ENCODE measurements at regions not wholly inside any gene's neighbourhood (a gene's known extent, or its start where the extent isn't known, plus 50 kb on each side); places are given as distances from the start of the nearest gene placed in this dataset.

GRCh38 chr2:9071584-9072124, 68.2 kb upstream of the MBOAT2 start:
- Histone ChIP-seq H3K9me3 (replicated peaks; ENCODE audit: control insufficient read depth, insufficient read depth, low read length) (no peaks in the 10 kb centered on the region), H3K27me3 (ENCODE audit: control insufficient read depth in 2 of 2, insufficient read depth in 2 of 2, low read length in 2 of 2) (no peaks in the 10 kb centered on the region), H4K20me1 (replicated peaks; ENCODE audit: control insufficient read depth, extremely low read depth, insufficient read depth, low read length) (no peaks in the 10 kb centered on the region), H3K4me3 (replicated peaks in 1 of 3; ENCODE audit: insufficient read depth in 1 of 3, low read depth in 1 of 3, low read length in 3 of 3) (no peak overlapping the region), H2AFZ (ENCODE audit: low read depth, low read length) (no peak overlapping the region), H3K36me3 (ENCODE audit: control insufficient read depth in 2 of 2, extremely low read depth in 1 of 2, insufficient read depth in 2 of 2, low read length in 2 of 2) (no peaks in the 10 kb centered on the region), H3K9ac (replicated peaks; ENCODE audit: extremely low read depth, insufficient read depth, low read length) (no peak overlapping the region), H3K4me2 (ENCODE audit: insufficient read depth, low read length) (no peak overlapping the region), H3K27ac (ENCODE audit: insufficient read depth, low read depth, low read length) (no peak overlapping the region), H3K9me1 (replicated peaks; ENCODE audit: control insufficient read depth, extremely low read depth, insufficient read depth, low read length) (no peaks in the 10 kb centered on the region), H3K79me2 (ENCODE audit: control insufficient read depth, insufficient read depth, low read length) (no peaks in the 10 kb centered on the region), H3K4me1 (ENCODE audit: control insufficient read depth, extremely low read depth, insufficient read depth, low read length) (peaks cover 4% of the 10 kb centered on the region)
- TF ChIP-seq GATA2 (IDR thresholded peaks at IDR 0.05; ENCODE audit: insufficient read depth, insufficient read length, low read depth, low read length) (no peak), FOS (IDR thresholded peaks at IDR 0.05; ENCODE audit: borderline replicate concordance, insufficient read depth, low read length) (no peak), JUN (IDR thresholded peaks at IDR 0.05; ENCODE audit: borderline replicate concordance, insufficient read depth, insufficient read length, low read depth) (no peak), POLR2AphosphoS5 (IDR thresholded peaks at IDR 0.05; ENCODE audit: insufficient read depth, low read depth, low read length) (no peak), MYC (IDR thresholded peaks at IDR 0.05; ENCODE audit: low read depth, low read length) (no peak), POLR2A (IDR thresholded peaks at IDR 0.05; ENCODE audit: low read depth, low read length) (no peak), EZH2 (IDR thresholded peaks at IDR 0.05; ENCODE audit: borderline replicate concordance, low read depth, low read length, severe bottlenecking) (no peak), CTCF (IDR thresholded peaks at IDR 0.05; ENCODE audit: extremely low read depth in 1 of 2, insufficient read depth in 1 of 2, low read depth in 1 of 2, low read length in 2 of 2) (no peak)
- TF ChIP-seq, protein P1, sequence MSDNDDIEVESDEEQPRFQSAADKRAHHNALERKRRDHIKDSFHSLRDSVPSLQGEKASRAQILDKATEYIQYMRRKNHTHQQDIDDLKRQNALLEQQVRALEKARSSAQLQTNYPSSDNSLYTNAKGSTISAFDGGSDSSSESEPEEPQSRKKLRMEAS (IDR thresholded peaks at IDR 0.05; ENCODE audit: insufficient read depth, insufficient read length), result no peak
- BruUV-seq (replicated peaks), result no TSS peak
- DNase-seq (ENCODE audit: low read depth, low spot score) (no peak), FAIRE-seq (no peak)
- POLR2A ChIA-PET, result no interaction called here
- dilution Hi-C loops (cut with MboI; ENCODE audit: extremely low pct_ligation_motif_present, low sequenced_read_pairs) (no loop called here), intact Hi-C loops (cut with micrococcal nuclease) (no loop called here)
- CTCF ChIA-PET, result interaction anchor here (2.4 kb wide), 1 partner anchor 68 kb away, joined by 5 read pairs; no protein-coding TSS in a partner anchor
